ENCODE measurements at regions not wholly inside any gene's neighbourhood (a gene's known extent, or its start where the extent isn't known, plus 50 kb on each side); places are given as distances from the start of the nearest gene placed in this dataset.

GRCh38 chr20:6469695-6470094 is 297.8 kb upstream of the BMP2 start:
- H3K27ac ChIP-seq (ENCODE audit: extremely low read length, insufficient read depth, low read length): no peak overlapping the region
- intact Hi-C loops (cut with micrococcal nuclease; ENCODE audit: unreplicated experiment) (no loop called here), in situ Hi-C loops (cut with HindIII; ENCODE audit: extremely low pct_ligation_motif_present, low pct_unique_long_range_greater_than_20kb) (no loop called here)
- no peaks in the 10 kb centered on the region for H3K36me3 ChIP-seq (replicated peaks in 1 of 2; ENCODE audit: control insufficient read depth in 1 of 2, insufficient read depth in 2 of 2, low read length in 2 of 2)
- no peaks in the 10 kb centered on the region for H3K27me3 ChIP-seq (ENCODE audit: control insufficient read depth in 1 of 2, insufficient read depth in 2 of 2, low read length in 2 of 2)
- no peak overlapping the region for H2AFZ ChIP-seq (ENCODE audit: low read length)
- ChIA-PET CTCF (ENCODE audit: low intra/inter-chr PET ratio, low total read pairs) (no interaction called here), POLR2A (no interaction called here)
- ATAC-seq (no peak), DNase-seq (ENCODE audit: low spot score) (no peak), FAIRE-seq (no peak)
- H3K4me3 ChIP-seq (replicated peaks in 1 of 3; ENCODE audit: insufficient read depth in 1 of 3, low read depth in 2 of 3, low read length in 3 of 3): no peak overlapping the region
- WGBS (ENCODE audit: low lambda C conversion rate): 13% methylated on average over 4 of the region's 4 CpGs
- no peak overlapping the region for H3K9ac ChIP-seq (ENCODE audit: insufficient read depth, low read depth, low read length)
- TF ChIP-seq ZNF138 (CRISPR knock-in tag; IDR thresholded peaks at IDR 0.05; ENCODE audit: low read depth) (no peak), TRAFD1 (CRISPR knock-in tag; IDR thresholded peaks at IDR 0.05; ENCODE audit: borderline replicate concordance) (no peak), ZNF709 (CRISPR knock-in tag; IDR thresholded peaks at IDR 0.05) (no peak), FOXM1 (CRISPR knock-in tag; IDR thresholded peaks at IDR 0.05) (no peak), U2AF2 (IDR thresholded peaks at IDR 0.05; ENCODE audit: low read depth, low read length) (no peak), THAP11 (CRISPR knock-in tag; IDR thresholded peaks at IDR 0.05) (no peak), GLMP (CRISPR knock-in tag; IDR thresholded peaks at IDR 0.05; ENCODE audit: borderline replicate concordance) (no peak), ZNF562 (CRISPR knock-in tag; IDR thresholded peaks at IDR 0.05; ENCODE audit: borderline replicate concordance) (no peak), ZNF207 (IDR thresholded peaks at IDR 0.05; ENCODE audit: borderline replicate concordance) (no peak), KLF6 (CRISPR knock-in tag; IDR thresholded peaks at IDR 0.05) (no peak), ZNF484 (CRISPR knock-in tag; IDR thresholded peaks at IDR 0.05; ENCODE audit: borderline replicate concordance, low read depth) (no peak), ZNF496 (CRISPR knock-in tag; IDR thresholded peaks at IDR 0.05; ENCODE audit: insufficient replicate concordance) (no peak)
- H3K4me2 ChIP-seq (ENCODE audit: low read depth, low read length): no peak overlapping the region
- H3K9me3 ChIP-seq (ENCODE audit: low read length): no peaks in the 10 kb centered on the region
- no peaks in the 10 kb centered on the region for H3K79me2 ChIP-seq (ENCODE audit: insufficient read depth, low read length)
- H4K20me1 ChIP-seq (ENCODE audit: insufficient read depth, low read length): no peaks in the 10 kb centered on the region
- no TSS peak for BruUV-seq (replicated peaks)
- peaks cover 14% of the 10 kb centered on the region for H3K4me1 ChIP-seq (ENCODE audit: insufficient read depth, low read length)
